B cell (primary cell): ENCODE measurements at regions not wholly inside any gene's neighbourhood (a gene's known extent, or its start where the extent isn't known, plus 50 kb on each side); places are given as distances from the start of the nearest gene placed in this dataset.

Source experiments
- EZH2 ChIP-seq: IDR thresholded peaks from 2 replicates; pipeline ENCODE4 v1.6.1; 2012; ENCODE audit warnings: borderline replicate concordance, low read depth, mild to moderate bottlenecking, moderate library complexity, low read length; ENCODE audit not compliant: insufficient read depth, poor library complexity, severe bottlenecking
- TF ChIP-seq, protein P1 (sequence below): fragments of 200-600 bp; IDR thresholded peaks from one replicate; pipeline ENCODE4 v1.8.0; 2022; ENCODE audit warnings: antibody characterized with exemption, mild to moderate bottlenecking

DNA sequence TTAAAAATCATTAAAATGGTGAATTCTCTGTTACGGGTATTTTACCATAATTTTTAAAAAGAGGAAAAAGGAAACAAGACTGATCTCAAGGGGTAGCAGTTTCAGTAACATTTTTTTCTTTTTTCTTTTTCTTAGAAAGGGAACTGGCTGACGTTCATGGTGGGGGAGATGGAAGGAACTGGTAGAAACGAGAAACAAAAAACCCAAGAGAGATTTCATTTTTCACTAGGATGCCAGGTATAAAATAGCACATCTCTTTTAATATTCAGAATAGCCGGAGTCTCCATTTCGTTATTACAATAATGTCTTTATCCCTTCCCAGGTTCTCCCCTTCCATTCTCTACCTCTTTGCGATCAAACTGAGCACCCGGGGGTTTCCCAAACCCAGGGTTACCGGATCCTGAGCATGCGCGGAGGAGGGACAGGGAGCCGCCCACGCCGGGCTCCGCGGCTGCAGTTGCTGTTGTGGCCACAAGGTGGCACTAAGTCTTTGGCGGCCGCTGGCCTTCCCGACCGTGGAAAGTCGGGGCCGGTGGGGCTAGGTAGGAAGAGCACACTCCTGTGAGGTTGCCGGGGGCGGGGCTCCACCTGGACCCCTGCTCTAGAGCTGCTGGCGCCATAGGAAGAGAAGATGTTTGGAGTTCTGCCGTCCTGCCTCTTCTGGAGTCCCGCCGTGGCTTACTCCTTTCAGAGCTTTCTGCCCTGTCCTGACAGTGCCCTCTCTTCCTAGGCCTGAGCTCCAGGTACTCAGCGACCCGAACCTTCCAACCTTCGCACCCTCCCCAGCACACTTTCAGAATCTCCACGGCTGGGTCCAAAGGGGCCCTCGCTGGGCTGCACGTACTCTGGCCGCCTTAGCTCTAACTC, 146.8 kb downstream of the SH3BGRL2 start:
- TF ChIP-seq, protein P1, sequence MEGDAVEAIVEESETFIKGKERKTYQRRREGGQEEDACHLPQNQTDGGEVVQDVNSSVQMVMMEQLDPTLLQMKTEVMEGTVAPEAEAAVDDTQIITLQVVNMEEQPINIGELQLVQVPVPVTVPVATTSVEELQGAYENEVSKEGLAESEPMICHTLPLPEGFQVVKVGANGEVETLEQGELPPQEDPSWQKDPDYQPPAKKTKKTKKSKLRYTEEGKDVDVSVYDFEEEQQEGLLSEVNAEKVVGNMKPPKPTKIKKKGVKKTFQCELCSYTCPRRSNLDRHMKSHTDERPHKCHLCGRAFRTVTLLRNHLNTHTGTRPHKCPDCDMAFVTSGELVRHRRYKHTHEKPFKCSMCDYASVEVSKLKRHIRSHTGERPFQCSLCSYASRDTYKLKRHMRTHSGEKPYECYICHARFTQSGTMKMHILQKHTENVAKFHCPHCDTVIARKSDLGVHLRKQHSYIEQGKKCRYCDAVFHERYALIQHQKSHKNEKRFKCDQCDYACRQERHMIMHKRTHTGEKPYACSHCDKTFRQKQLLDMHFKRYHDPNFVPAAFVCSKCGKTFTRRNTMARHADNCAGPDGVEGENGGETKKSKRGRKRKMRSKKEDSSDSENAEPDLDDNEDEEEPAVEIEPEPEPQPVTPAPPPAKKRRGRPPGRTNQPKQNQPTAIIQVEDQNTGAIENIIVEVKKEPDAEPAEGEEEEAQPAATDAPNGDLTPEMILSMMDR: peak; percentile 91
- no peak for TF ChIP-seq EZH2
